ENCODE measurements at regions not wholly inside any gene's neighbourhood (a gene's known extent, or its start where the extent isn't known, plus 50 kb on each side); places are given as distances from the start of the nearest gene placed in this dataset.

- H3K27me3 ChIP-seq (ENCODE audit: control insufficient read depth, insufficient read depth, low read length) = no peaks in the 10 kb centered on the region
- FAIRE-seq = no peak
- TF ChIP-seq CTCF (IDR thresholded peaks at IDR 0.05; ENCODE audit: insufficient read depth, low read length, severe bottlenecking) = no peak
- no peak overlapping the region for H3K4me3 ChIP-seq (ENCODE audit: low read depth, low read length)
- no peak for DNase-seq (ENCODE audit: low read depth)
- no peaks in the 10 kb centered on the region for H3K36me3 ChIP-seq (ENCODE audit: control insufficient read depth, insufficient read depth, low read length)
These were observed 405.0 kb upstream of the LRFN5 start for GRCh38 chr14:41201696-41202095.

GRCh38 chr14:41187868-41188267, 418.8 kb upstream of the LRFN5 start:
- no peak for FAIRE-seq
- no peaks in the 10 kb centered on the region for H3K27me3 ChIP-seq (ENCODE audit: control insufficient read depth, insufficient read depth, low read length)
- no peak for TF ChIP-seq CTCF (IDR thresholded peaks at IDR 0.05; ENCODE audit: insufficient read depth, low read length, severe bottlenecking)
- no peaks in the 10 kb centered on the region for H3K36me3 ChIP-seq (ENCODE audit: control insufficient read depth, insufficient read depth, low read length)
- H3K4me3 ChIP-seq (ENCODE audit: low read depth, low read length) = no peak overlapping the region
- DNase-seq (ENCODE audit: low read depth) = no peak

- no peak for DNase-seq (ENCODE audit: low read depth)
- H3K4me3 ChIP-seq (ENCODE audit: low read depth, low read length) = no peak overlapping the region
- TF ChIP-seq CTCF (IDR thresholded peaks at IDR 0.05; ENCODE audit: insufficient read depth, low read length, severe bottlenecking) = no peak
- H3K36me3 ChIP-seq (ENCODE audit: control insufficient read depth, insufficient read depth, low read length) = no peaks in the 10 kb centered on the region
- FAIRE-seq = no peak
- no peaks in the 10 kb centered on the region for H3K27me3 ChIP-seq (ENCODE audit: control insufficient read depth, insufficient read depth, low read length)
These were observed 435.6 kb upstream of the LRFN5 start for GRCh38 chr14:41171045-41171444.

GRCh38 chr14:41167040-41167439, 439.6 kb upstream of the LRFN5 start:
- Histone ChIP-seq H3K4me3 (ENCODE audit: low read depth, low read length) (no peak overlapping the region), H3K27me3 (ENCODE audit: control insufficient read depth, insufficient read depth, low read length) (no peaks in the 10 kb centered on the region), H3K36me3 (ENCODE audit: control insufficient read depth, insufficient read depth, low read length) (no peaks in the 10 kb centered on the region)
- DNase-seq (ENCODE audit: low read depth) (no peak), FAIRE-seq (no peak)
- no peak for TF ChIP-seq CTCF (IDR thresholded peaks at IDR 0.05; ENCODE audit: insufficient read depth, low read length, severe bottlenecking)

GRCh38 chr14:41154143-41154807, 452.4 kb upstream of the LRFN5 start:
- no peaks in the 10 kb centered on the region for H3K36me3 ChIP-seq (ENCODE audit: control insufficient read depth, insufficient read depth, low read length)
- DNase-seq (ENCODE audit: low read depth) (no peak), FAIRE-seq (no peak)
- H3K4me3 ChIP-seq (ENCODE audit: low read depth, low read length) = no peak overlapping the region
- H3K27me3 ChIP-seq (ENCODE audit: control insufficient read depth, insufficient read depth, low read length) = no peaks in the 10 kb centered on the region
- TF ChIP-seq CTCF (IDR thresholded peaks at IDR 0.05; ENCODE audit: insufficient read depth, low read length, severe bottlenecking) = no peak

- FAIRE-seq (no peak), DNase-seq (ENCODE audit: low read depth) (no peak)
- no peak overlapping the region for H3K4me3 ChIP-seq (ENCODE audit: low read depth, low read length)
- H3K36me3 ChIP-seq (ENCODE audit: control insufficient read depth, insufficient read depth, low read length) = no peaks in the 10 kb centered on the region
- no peaks in the 10 kb centered on the region for H3K27me3 ChIP-seq (ENCODE audit: control insufficient read depth, insufficient read depth, low read length)
- no peak for TF ChIP-seq CTCF (IDR thresholded peaks at IDR 0.05; ENCODE audit: insufficient read depth, low read length, severe bottlenecking)
These were observed 460.3 kb upstream of the LRFN5 start for GRCh38 chr14:41146391-41146790.

Data from bronchial epithelial cell (primary cell).